AG04449 (cell line): ENCODE measurements at regions not wholly inside any gene's neighbourhood (a gene's known extent, or its start where the extent isn't known, plus 50 kb on each side); places are given as distances from the start of the nearest gene placed in this dataset.
A peak's percentile ranks its signal among the peaks of the same experiment; 100 is the strongest.
"Not testable (repeated sequence)": the region's sequence is repeated elsewhere in the genome, so short reads cannot be mapped to it uniquely, and the experiment has no call there.

Experiments used
- CTCF ChIA-PET: fragments of 350-600 bp; formaldehyde crosslinking; extraction: SDS; loops from one replicate; lab custom pipeline; 2021; ENCODE audit warnings: antibody characterized with exemption; lab: Yijun Ruan, JAX
- POLR2A ChIA-PET: fragments of 400-600, 350-600 bp; formaldehyde crosslinking; extraction: SDS; loops from one replicate; lab custom pipeline; 2020; ENCODE audit warnings: antibody characterized with exemption, inconsistent platforms; lab: Yijun Ruan, JAX
- DNase-seq: peaks from one replicate; pipeline ENCODE4 v3.0.0-alpha.2; 2010; ENCODE audit warnings: low read depth, low spot score
- H3K4me3 ChIP-seq: 2 replicates; pipeline ENCODE4 v1.5.1; 2011; ENCODE audit warnings: low read depth, mild to moderate bottlenecking, control low read depth, low read length
- CTCF ChIP-seq: IDR thresholded peaks from one replicate; pipeline ENCODE4 v1.5.1; 2011; ENCODE audit warnings: mild to moderate bottlenecking, moderate library complexity, low read length, control low read depth, inconsistent platforms; ENCODE audit not compliant: insufficient read depth; ENCODE audit errors: missing control alignments

DNA sequence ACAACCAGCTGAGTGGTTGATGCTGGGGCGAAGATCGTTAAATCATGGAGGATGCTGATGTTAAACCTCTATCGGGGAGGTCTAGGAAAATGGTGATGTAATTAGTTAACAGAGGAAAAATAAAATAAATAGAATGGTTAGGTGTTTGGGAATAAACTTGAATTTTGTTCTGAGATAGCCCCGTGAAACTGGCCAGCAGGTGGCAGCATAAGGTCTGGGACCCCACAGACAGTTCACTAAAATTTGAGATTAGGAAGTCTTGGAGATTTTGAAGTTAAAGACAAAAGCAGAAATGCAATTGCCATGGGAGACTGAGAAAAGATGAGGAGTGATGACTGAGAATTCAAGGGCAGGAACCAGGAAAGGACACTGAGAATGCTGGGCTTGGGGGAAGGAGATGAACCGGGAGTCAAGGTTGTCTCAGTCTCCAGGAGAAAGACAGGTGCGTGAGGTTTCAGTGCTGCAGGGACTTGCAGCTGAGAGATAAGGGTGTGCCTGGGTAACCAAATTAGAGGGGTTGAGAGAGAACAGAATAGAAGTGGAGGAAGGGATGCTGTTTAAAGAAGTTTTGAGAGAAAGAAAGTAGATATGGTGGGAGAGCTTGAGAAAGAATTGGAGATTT is 248.0 kb downstream of the ZNF92 start:
- DNase-seq: not testable (repeated sequence)

DNA sequence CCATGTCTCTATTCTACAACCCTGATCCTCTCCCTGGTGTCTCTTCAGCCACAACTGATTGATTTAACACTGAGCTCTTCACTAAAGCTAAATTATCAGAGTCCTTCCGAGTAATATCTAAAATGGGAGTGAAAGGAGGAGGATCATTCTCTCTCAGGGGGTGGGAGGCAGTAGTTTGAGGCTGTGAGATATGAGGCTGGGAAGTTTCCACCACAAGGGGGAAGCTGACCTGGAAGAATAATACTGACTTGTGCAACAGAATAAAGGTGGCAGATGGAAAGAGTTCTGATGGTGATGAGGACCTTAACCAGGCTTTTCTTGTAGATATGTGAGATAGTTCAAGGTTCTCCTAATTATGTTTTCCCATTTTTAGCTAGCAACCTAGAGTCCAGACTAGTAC is 241.6 kb upstream of the VKORC1L1 start:
- H3K4me3 ChIP-seq, POLR2A ChIA-PET, CTCF ChIA-PET, DNase-seq: not testable (repeated sequence)

More for the DNA sequence above, 248.0 kb downstream of the ZNF92 start:
- CTCF ChIA-PET: interaction anchor here (1.4 kb wide), 1 partner anchor 670 kb away, joined by 5 read pairs; no protein-coding TSS in a partner anchor
- peak; percentile 16 for TF ChIP-seq CTCF
- POLR2A ChIA-PET, H3K4me3 ChIP-seq: not testable (repeated sequence)

DNA sequence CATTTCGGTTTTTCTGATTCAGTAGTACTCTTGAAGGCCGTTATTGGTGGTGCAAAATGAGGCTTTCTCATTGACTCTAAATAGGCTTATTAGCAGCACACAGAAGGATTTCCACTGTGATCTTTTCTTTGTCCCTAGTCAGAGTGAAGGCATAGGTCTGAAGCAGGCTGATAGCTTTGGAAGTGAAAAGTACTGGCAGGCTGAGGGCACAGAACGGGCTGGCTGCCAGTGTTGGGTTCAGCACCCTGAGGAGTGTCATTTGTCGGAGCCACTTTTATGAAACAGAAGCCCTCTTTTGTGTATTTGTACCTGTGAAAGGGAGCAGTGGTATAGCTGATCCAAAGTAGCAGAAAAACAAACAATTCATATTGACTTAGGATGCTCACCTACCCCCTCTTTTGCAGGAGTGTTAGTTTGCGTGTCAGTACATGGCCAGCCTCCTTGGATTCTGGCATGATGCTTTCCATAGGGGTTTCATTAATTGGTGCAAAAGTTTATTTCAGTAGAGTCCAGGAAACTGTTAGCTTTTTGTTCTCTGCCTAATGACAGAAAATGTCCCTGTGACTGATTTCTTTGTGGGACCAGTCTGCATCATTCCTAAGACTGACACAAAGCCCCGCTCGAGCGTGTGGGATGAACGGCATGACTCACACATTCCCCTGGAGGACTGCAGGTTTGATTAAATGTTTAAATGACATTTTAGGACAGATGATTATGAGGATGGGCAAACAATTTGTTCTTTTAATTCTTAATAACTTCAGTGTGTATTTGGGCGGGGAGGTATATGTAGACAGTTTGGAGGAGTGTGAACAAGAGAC is 239.1 kb upstream of the VKORC1L1 start:
- CTCF ChIA-PET, POLR2A ChIA-PET, DNase-seq, H3K4me3 ChIP-seq: not testable (repeated sequence)

GRCh38 chr7:65638918-65639317 is 234.0 kb upstream of the VKORC1L1 start:
- H3K4me3 ChIP-seq, CTCF ChIA-PET, POLR2A ChIA-PET, DNase-seq: not testable (repeated sequence)

- DNase-seq, POLR2A ChIA-PET, CTCF ChIA-PET: not testable (repeated sequence)
Observed at GRCh38 chr7:65639717-65640116, 233.2 kb upstream of the VKORC1L1 start.

GRCh38 chr7:65643498-65643897 is 229.4 kb upstream of the VKORC1L1 start:
- H3K4me3 ChIP-seq, POLR2A ChIA-PET, DNase-seq, CTCF ChIA-PET: not testable (repeated sequence)

More at GRCh38 chr7:65639717-65640116, 233.2 kb upstream of the VKORC1L1 start:
- not testable (repeated sequence) for H3K4me3 ChIP-seq

DNA sequence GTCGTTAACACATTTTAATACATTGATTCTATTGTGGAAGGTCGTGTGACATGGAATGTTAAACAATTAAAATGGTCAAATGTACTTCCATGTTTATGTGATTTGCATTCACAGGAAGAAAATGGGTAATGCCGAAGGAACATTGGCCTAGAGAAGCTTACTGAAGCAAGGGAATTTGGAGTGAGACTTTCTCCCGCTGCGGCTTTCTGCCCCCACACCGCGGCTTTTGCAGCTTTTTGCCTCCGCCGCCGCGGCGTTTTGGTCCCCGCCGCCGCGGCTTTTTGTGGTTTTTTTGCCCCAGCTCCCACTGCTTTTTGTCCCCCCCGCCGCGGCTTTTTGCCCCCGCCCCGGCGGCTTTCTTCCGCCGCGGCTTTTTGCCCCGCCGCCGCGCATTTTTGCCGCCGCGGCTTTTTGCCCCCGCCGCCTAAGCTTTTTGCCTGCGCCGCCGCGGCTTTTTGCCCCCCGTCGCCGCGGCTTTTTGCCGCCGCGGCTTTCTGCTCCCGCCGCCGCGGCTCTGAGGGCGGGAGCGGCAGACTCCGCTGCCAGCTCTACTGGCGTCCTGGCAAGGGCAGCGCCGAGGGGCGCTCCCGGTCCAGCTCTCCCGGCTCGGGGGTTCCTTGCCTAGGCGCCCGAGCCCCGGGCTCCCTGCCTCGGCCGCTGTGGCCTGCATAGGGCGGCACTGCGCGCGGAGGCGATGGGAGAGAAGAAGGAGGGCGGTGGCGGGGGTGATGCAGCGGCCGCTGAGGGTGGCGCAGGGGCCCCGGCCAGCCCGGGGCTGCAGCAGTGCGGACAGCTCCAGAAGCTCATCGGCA is 225.5 kb upstream of the VKORC1L1 start:
- DNase-seq, CTCF ChIA-PET, POLR2A ChIA-PET, H3K4me3 ChIP-seq: not testable (repeated sequence)

DNA sequence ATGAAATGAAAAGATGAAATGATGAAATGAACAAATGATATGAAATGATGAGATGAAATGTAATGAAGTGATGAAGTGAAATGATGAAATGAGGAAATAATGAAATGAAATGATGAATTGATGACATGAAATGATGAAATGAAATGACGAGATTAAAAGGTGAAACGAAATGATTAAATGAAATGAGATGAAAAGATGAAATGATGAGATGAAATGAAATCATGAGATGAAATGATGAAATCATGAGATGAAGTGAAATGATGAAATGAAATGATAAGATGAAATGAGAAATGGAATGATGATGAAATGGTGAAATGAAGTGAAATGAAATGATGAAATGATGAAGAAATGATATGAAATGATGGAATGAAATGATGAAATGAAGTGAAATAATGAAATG is 221.7 kb upstream of the VKORC1L1 start:
- CTCF ChIA-PET, H3K4me3 ChIP-seq, DNase-seq, POLR2A ChIA-PET: not testable (repeated sequence)

GRCh38 chr7:65651826-65652592 is 220.9 kb upstream of the VKORC1L1 start:
- POLR2A ChIA-PET, DNase-seq, H3K4me3 ChIP-seq, CTCF ChIA-PET: not testable (repeated sequence)

DNA sequence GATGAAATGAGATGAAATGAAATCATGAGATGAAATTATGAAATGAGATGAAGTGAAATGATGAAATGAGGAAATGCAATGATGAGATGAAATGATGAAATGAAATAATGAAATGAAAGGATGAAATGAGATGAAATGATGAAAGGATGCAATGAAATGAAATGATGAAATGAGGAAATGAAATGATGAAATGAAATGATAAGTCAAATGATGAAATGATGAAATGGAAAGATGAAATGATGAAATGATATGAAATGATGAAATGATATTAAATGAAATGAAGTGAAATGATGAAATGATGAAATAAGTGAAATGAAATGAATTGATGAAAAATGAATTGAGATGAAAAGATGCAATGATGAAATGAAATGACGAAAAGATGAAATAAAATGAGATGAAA is 220.2 kb upstream of the VKORC1L1 start:
- DNase-seq, H3K4me3 ChIP-seq, CTCF ChIA-PET, POLR2A ChIA-PET: not testable (repeated sequence)

DNA sequence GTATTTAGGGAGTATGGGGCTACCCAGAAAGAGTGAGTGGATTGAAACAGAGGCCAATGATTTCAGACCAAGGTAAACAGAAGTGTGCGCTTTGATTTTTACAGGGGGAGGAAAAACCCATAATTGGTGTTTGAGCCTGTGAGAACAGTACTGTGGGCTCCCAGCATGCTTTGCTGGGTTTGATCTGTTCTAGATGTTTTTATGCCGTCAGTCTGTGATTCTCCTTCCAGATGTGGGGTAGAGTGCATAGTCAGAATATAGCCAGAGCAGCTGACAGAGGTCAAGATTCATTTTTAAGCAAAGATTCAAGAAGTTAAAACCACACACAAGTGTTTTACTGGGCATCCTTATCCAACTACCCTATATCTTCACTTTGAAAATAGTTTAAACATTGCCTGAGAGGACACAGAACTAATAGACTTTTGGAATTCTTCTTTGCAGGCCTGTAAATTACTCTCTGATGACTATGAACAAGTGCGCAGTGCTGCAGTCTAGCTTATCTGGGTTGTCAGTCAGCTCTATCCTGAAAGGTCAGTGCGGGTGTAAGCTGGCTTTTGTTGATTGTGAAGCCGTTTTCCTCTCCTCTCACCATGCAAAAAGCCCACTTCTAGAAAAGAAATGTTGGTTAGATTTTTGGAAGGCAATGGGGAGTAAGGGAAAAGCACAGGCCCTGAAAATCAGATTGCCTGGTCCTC is 216.2 kb upstream of the VKORC1L1 start:
- POLR2A ChIA-PET, DNase-seq, CTCF ChIA-PET, H3K4me3 ChIP-seq: not testable (repeated sequence)

GRCh38 chr7:65683362-65683761 is 189.5 kb upstream of the VKORC1L1 start:
- DNase-seq, POLR2A ChIA-PET, CTCF ChIA-PET, H3K4me3 ChIP-seq: not testable (repeated sequence)

GRCh38 chr7:65699026-65699714 is 173.7 kb upstream of the VKORC1L1 start:
- POLR2A ChIA-PET, H3K4me3 ChIP-seq, CTCF ChIA-PET, DNase-seq: not testable (repeated sequence)
